H1 (cell line): ENCODE measurements at regions not wholly inside any gene's neighbourhood (a gene's known extent, or its start where the extent isn't known, plus 50 kb on each side); places are given as distances from the start of the nearest gene placed in this dataset.

Experiments used
- BACH1 ChIP-seq: IDR thresholded peaks from 2 replicates; pipeline ENCODE4 v1.6.1; 2012; ENCODE audit warnings: low read length, improper control_type of control experiment
- BRCA1 ChIP-seq: IDR thresholded peaks from 2 replicates; pipeline ENCODE4 v1.6.1; 2012; ENCODE audit warnings: low read depth, low read length, improper control_type of control experiment
- JUND ChIP-seq: IDR thresholded peaks from 2 replicates; pipeline ENCODE4 v1.6.1; 2011; ENCODE audit warnings: mild to moderate bottlenecking, improper control_type of control experiment, low read length
- POLR2AphosphoS5 ChIP-seq: IDR thresholded peaks from 2 replicates; pipeline ENCODE4 v1.6.1; 2011; ENCODE audit warnings: low read depth, low read length
- TAF7 ChIP-seq: optimal IDR thresholded peaks from 2 replicates; pipeline ENCODE3; 2011; ENCODE audit warnings: low read depth, mild to moderate bottlenecking, inconsistent platforms, low read length, moderate library complexity, borderline replicate concordance
- TF ChIP-seq, protein P1 (sequence below): IDR thresholded peaks from 2 replicates; pipeline ENCODE4 v1.6.1; 2012; ENCODE audit warnings: low read length, inconsistent platforms

DNA sequence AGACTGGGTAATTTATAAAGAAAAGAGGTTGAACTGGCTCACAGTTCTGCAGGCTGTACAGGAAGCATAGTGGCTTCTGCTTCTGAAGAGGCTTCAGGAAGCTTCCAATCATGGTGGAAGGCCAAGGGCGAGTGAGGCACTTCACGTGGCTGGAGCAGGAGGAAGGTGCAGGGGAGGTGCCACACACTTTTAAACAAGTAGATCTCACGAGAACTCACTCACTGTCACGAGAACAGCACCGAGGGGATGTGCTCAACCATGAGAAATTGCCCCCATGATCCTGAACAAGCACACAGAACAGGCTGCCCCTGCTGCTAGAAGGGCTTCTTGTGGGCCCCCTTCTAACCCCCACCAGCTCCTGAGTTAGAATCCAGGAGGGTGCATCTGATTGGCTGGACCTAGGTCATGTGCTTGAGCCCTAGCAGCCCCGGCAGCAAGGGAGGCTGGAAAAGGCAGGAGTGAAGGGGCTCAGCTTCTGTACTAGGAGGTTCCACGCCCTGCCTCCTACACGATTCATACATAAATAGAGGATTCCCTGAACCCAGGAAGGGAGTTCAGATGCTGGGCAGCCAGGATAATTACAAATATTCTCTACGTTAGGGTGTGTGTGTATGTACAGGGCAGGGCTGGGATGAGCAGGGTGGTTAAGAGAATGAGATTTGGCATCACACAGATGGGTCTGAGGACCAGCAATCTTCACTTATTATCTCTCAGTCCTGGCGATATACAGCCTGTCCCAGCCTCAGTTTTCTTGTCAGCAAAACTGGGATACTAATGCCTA, 72.8 kb upstream of the ATP5PO start (continued):
- TF ChIP-seq JUND (no peak), POLR2AphosphoS5 (no peak), BRCA1 (no peak), BACH1 (no peak), TAF7 (no peak)
- TF ChIP-seq, protein P1, sequence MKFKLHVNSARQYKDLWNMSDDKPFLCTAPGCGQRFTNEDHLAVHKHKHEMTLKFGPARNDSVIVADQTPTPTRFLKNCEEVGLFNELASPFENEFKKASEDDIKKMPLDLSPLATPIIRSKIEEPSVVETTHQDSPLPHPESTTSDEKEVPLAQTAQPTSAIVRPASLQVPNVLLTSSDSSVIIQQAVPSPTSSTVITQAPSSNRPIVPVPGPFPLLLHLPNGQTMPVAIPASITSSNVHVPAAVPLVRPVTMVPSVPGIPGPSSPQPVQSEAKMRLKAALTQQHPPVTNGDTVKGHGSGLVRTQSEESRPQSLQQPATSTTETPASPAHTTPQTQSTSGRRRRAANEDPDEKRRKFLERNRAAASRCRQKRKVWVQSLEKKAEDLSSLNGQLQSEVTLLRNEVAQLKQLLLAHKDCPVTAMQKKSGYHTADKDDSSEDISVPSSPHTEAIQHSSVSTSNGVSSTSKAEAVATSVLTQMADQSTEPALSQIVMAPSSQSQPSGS, result no peak
